CD14-positive monocyte (primary cell): ENCODE measurements at regions not wholly inside any gene's neighbourhood (a gene's known extent, or its start where the extent isn't known, plus 50 kb on each side); places are given as distances from the start of the nearest gene placed in this dataset.
"Not testable (repeated sequence)": the region's sequence is repeated elsewhere in the genome, so short reads cannot be mapped to it uniquely, and the experiment has no call there.

Experiments
- DNase-seq, 3 donors: peaks; one replicate each; pipeline ENCODE4 v3.0.0-alpha.2; 2011 to 2022
- H2AFZ ChIP-seq: 2 replicates; pipeline ENCODE4 v1.6.0; 2012; ENCODE audit warnings: mild to moderate bottlenecking, low read depth, low read length, inconsistent platforms; ENCODE audit not compliant: insufficient read depth, poor library complexity, severe bottlenecking
- H3K27ac ChIP-seq, 2 donors: 1 replicate in 1 of 2; 2 replicates in 1 of 2; pipeline ENCODE4 v1.5.1; 2012 to 2013; ENCODE audit warnings: low read length in 2 of 2, control low read depth in 1 of 2, inconsistent platforms in 1 of 2, low read depth in 1 of 2, mild to moderate bottlenecking in 1 of 2
- H3K27me3 ChIP-seq, 2 donors: one replicate each; pipeline versions ENCODE4 v1.6.0 to v1.6.1; 2011 to 2013; ENCODE audit warnings: low read length in 2 of 2; ENCODE audit not compliant: control insufficient read depth in 2 of 2, insufficient read depth in 2 of 2
- H3K36me3 ChIP-seq, 2 donors: replicated peaks in 1 of 2; 1 replicate in 1 of 2; 2 replicates in 1 of 2; pipeline versions ENCODE4 v1.5.1 to v1.6.1; 2012 to 2013; ENCODE audit warnings: low read length in 2 of 2, control low read depth in 1 of 2, inconsistent platforms in 1 of 2, mild to moderate bottlenecking in 1 of 2; ENCODE audit not compliant: insufficient read depth in 2 of 2, control insufficient read depth in 1 of 2
- H3K4me1 ChIP-seq, 2 donors: 1 replicate in 1 of 2; 2 replicates in 1 of 2; pipeline versions ENCODE4 v1.5.1 to v1.6.1; 2012 to 2013; ENCODE audit warnings: low read length in 2 of 2, control low read depth in 1 of 2, inconsistent platforms in 1 of 2, mild to moderate bottlenecking in 1 of 2, moderate library complexity in 1 of 2; ENCODE audit not compliant: insufficient read depth in 2 of 2, control insufficient read depth in 1 of 2
- H3K4me2 ChIP-seq: replicated peaks from 2 replicates; pipeline ENCODE3; 2012; ENCODE audit warnings: low read length, moderate library complexity, mild to moderate bottlenecking; ENCODE audit not compliant: poor library complexity, severe bottlenecking; ENCODE audit errors: extremely low read depth
- H3K4me3 ChIP-seq, 3 experiments: fragments of 200-600 bp in 1 of 3; sonication (generic) in 1 of 3; replicated peaks in 1 of 3; 1 replicate in 2 of 3; 2 replicates in 1 of 3; pipeline ENCODE4 v1.5.1; 2011 to 2013; ENCODE audit warnings: low read length in 3 of 3, mild to moderate bottlenecking in 3 of 3, control low read depth in 2 of 3, low read depth in 2 of 3, inconsistent platforms in 1 of 3, moderate library complexity in 1 of 3
- H3K79me2 ChIP-seq: 2 replicates; pipeline ENCODE4 v1.6.0; 2012; ENCODE audit warnings: mild to moderate bottlenecking, control low read depth, inconsistent platforms, low read length, moderate library complexity; ENCODE audit not compliant: insufficient read depth
- H3K9ac ChIP-seq: 2 replicates; pipeline ENCODE4 v1.6.0; 2017; ENCODE audit warnings: low read length, mild to moderate bottlenecking; ENCODE audit not compliant: insufficient read depth, poor library complexity, severe bottlenecking
- H3K9me3 ChIP-seq, 2 donors: replicated peaks in 1 of 2; 1 replicate in 1 of 2; 2 replicates in 1 of 2; pipeline versions ENCODE4 v1.5.1 to v1.6.1; 2012 to 2013; ENCODE audit warnings: low read length in 2 of 2, control low read depth in 1 of 2; ENCODE audit not compliant: control insufficient read depth in 1 of 2, insufficient read depth in 1 of 2
- H4K20me1 ChIP-seq: 2 replicates; pipeline ENCODE4 v1.6.0; 2012; ENCODE audit warnings: mild to moderate bottlenecking, low read length, control low read depth, moderate library complexity; ENCODE audit not compliant: insufficient read depth
- H3K27ac Mint-ChIP-seq, 7 donors: one replicate each; pipeline ENCODE4 v1.8.0; 2020; ENCODE audit warnings: mild to moderate bottlenecking in 7 of 7, mixed read lengths in 7 of 7, moderate library complexity in 6 of 7, inconsistent platforms in 2 of 7
- H3K27me3 Mint-ChIP-seq, 3 donors: one replicate each; pipeline ENCODE4 v1.8.0; 2021 to 2022; ENCODE audit warnings: low read depth in 3 of 3, mild to moderate bottlenecking in 3 of 3, mixed read lengths in 3 of 3, moderate library complexity in 3 of 3, inconsistent platforms in 1 of 3
- H3K36me3 Mint-ChIP-seq, 2 donors: one replicate each; pipeline ENCODE4 v1.8.0; 2020; ENCODE audit warnings: mixed read lengths in 2 of 2, inconsistent platforms in 1 of 2, mild to moderate bottlenecking in 1 of 2
- H3K4me1 Mint-ChIP-seq: one replicate; pipeline ENCODE4 v1.8.0; 2020; ENCODE audit warnings: mild to moderate bottlenecking, mixed read lengths
- H3K4me3 Mint-ChIP-seq, 2 donors: one replicate each; pipeline ENCODE4 v1.8.0; 2020; ENCODE audit warnings: mild to moderate bottlenecking in 2 of 2, mixed read lengths in 2 of 2, moderate library complexity in 1 of 2
- H3K9me3 Mint-ChIP-seq, 7 donors: one replicate each; pipeline ENCODE4 v1.8.0; 2020 to 2022; ENCODE audit warnings: mixed read lengths in 7 of 7, mild to moderate bottlenecking in 6 of 7, moderate library complexity in 6 of 7, inconsistent platforms in 2 of 7
- WGBS: methylation state at CpG from one replicate; pipeline ENCODE4 v1.1.5; 2013; ENCODE audit warnings: missing lambda C conversion rate; ENCODE audit not compliant: insufficient coverage; 5-methylcytosine and 5-hydroxymethylcytosine counted together
- intact Hi-C, 2 donors: fragments of 100-400 bp; cut with micrococcal nuclease; formaldehyde crosslinking; loops; one replicate each; pipeline versions ENCODE4 v1.15.0 to v1.15.1; 2023
- TF ChIP-seq, protein P1 (sequence below): fragments of 200-600 bp; IDR thresholded peaks from one replicate; pipeline ENCODE4 v1.8.0; 2022; ENCODE audit warnings: antibody characterized with exemption, mild to moderate bottlenecking

DNA sequence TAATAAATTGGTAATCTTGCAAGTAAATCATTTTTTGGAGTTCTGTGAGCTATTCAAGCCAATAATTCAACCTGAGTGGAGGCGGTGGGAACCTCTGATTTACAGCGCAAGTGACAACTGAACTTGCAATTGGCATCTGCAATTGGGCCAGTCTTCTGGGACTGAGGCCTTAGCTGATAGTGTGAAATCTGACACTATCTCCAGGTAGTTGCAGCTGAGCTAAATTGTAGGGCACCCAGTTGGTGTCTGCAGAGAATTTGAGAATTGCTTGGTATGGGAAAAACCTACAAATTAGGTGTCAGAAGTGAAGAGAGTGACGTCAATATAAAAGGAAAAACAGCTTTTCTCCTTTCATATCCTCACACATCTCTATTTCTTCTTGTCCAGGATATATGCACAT, 1633.6 kb upstream of the GOT2 start:
- Mint-ChIP-seq H3K9me3 (peaks cover 0 to 7% (median 0%) of the 10 kb centered on the region in 7 donors), H3K4me3 (no peak overlapping the region), H3K27me3 (no peaks in the 10 kb centered on the region), H3K36me3 (no peaks in the 10 kb centered on the region), H3K4me1 (no peaks in the 10 kb centered on the region), H3K27ac (no peak overlapping the region)
- Histone ChIP-seq H3K4me3 (no peak overlapping the region), H3K27ac (no peak overlapping the region), H3K27me3 (no peaks in the 10 kb centered on the region), H3K4me1 (no peaks in the 10 kb centered on the region), H3K36me3 (no peaks in the 10 kb centered on the region), H2AFZ (no peak overlapping the region), H3K79me2 (no peaks in the 10 kb centered on the region), H4K20me1 (no peaks in the 10 kb centered on the region), H3K9me3 (no peaks in the 10 kb centered on the region), H3K9ac (no peak overlapping the region), H3K4me2 (no peak overlapping the region)
- 75% methylated on average over 2 of the region's 3 CpGs for WGBS
- intact Hi-C loops = no loop called here
- no peak for DNase-seq
- TF ChIP-seq, protein P1, sequence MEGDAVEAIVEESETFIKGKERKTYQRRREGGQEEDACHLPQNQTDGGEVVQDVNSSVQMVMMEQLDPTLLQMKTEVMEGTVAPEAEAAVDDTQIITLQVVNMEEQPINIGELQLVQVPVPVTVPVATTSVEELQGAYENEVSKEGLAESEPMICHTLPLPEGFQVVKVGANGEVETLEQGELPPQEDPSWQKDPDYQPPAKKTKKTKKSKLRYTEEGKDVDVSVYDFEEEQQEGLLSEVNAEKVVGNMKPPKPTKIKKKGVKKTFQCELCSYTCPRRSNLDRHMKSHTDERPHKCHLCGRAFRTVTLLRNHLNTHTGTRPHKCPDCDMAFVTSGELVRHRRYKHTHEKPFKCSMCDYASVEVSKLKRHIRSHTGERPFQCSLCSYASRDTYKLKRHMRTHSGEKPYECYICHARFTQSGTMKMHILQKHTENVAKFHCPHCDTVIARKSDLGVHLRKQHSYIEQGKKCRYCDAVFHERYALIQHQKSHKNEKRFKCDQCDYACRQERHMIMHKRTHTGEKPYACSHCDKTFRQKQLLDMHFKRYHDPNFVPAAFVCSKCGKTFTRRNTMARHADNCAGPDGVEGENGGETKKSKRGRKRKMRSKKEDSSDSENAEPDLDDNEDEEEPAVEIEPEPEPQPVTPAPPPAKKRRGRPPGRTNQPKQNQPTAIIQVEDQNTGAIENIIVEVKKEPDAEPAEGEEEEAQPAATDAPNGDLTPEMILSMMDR = no peak

DNA sequence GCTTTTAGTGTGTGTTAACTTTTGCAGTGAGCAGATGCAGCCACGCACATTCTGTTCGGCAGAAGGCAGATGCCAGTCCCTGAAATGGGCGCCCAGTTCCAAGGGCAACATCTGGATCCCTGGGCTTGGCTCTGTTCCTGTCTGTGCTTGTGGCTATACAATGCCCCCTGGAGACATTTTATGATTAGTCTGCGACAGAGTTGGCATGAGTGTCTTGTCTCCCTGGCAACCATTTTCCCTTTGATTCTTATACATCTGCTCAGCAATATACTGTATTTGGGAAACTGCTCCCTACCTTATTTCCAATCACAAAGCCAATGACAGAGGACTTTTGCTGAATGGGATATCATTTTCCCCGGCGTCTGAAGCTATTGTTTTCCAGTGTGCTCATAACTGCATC, 1629.5 kb upstream of the GOT2 start:
- H3K4me3 Mint-ChIP-seq = no peak overlapping the region
- Histone ChIP-seq H4K20me1 (no peaks in the 10 kb centered on the region), H3K4me3 (no peak overlapping the region), H2AFZ (no peak overlapping the region), H3K27me3 (no peaks in the 10 kb centered on the region), H3K36me3 (no peaks in the 10 kb centered on the region), H3K9me3 (peaks cover 0 to 10% of the 10 kb centered on the region in 2 donors), H3K79me2 (no peaks in the 10 kb centered on the region), H3K27ac (no peak overlapping the region), H3K4me2 (no peak overlapping the region), H3K4me1 (no peaks in the 10 kb centered on the region), H3K9ac (no peak overlapping the region)
- 95% methylated on average over 5 of the region's 6 CpGs for WGBS
- no peaks in the 10 kb centered on the region for H3K36me3 Mint-ChIP-seq
- H3K27me3 Mint-ChIP-seq = peaks cover 0 to 1% (median 0%) of the 10 kb centered on the region in 3 donors
- no peak for DNase-seq
- H3K4me1 Mint-ChIP-seq = no peaks in the 10 kb centered on the region
- H3K9me3 Mint-ChIP-seq = peaks cover 0 to 14% (median 7%) of the 10 kb centered on the region in 7 donors
- H3K27ac Mint-ChIP-seq = no peak overlapping the region
- TF ChIP-seq, protein P1 = no peak
- intact Hi-C loops = no loop called here

DNA sequence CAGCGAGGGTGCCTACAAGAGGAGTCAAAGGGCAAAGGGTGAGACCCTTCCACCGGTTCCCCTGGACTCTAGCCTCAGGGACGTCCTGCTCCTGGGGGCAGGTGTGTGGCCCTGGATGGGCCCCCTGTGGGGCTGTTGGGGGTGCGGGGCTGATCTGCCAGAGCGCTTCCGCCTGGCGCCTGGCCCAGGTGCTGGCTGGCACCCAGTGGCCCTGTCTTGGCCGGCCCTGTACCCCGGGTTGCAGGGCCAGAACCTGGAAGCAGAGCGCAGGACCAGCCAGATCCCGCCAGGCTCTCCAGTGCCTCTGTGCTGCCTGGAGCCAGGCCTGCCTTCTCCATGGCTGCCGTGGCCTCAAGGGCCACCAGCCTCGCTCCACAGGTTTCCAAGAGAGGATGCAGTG, 1625.8 kb upstream of the GOT2 start:
- H3K9ac ChIP-seq, H3K4me2 ChIP-seq, H3K4me3 Mint-ChIP-seq, H2AFZ ChIP-seq, DNase-seq, H3K4me1 ChIP-seq, H3K4me1 Mint-ChIP-seq, H3K27ac ChIP-seq, H3K4me3 ChIP-seq, H3K27me3 Mint-ChIP-seq, H4K20me1 ChIP-seq, H3K27me3 ChIP-seq, H3K79me2 ChIP-seq, H3K36me3 Mint-ChIP-seq, intact Hi-C loops, H3K36me3 ChIP-seq, H3K27ac Mint-ChIP-seq: not testable (repeated sequence)
- peaks cover 4 to 21% (median 11%) of the 10 kb centered on the region in 7 donors for H3K9me3 Mint-ChIP-seq
- peaks cover 0 to 17% of the 10 kb centered on the region in 2 donors for H3K9me3 ChIP-seq
- WGBS = 90% methylated on average over 12 of the region's 13 CpGs
